ENCODE measurements at regions not wholly inside any gene's neighbourhood (a gene's known extent, or its start where the extent isn't known, plus 50 kb on each side); places are given as distances from the start of the nearest gene placed in this dataset.
"Not testable (repeated sequence)": the region's sequence is repeated elsewhere in the genome, so short reads cannot be mapped to it uniquely, and the experiment has no call there.

- H3K4me3 ChIP-seq (ENCODE audit: low read depth, low read length), result no peak overlapping the region
- TF ChIP-seq CTCF (IDR thresholded peaks at IDR 0.05; ENCODE audit: low read depth, low read length) (no peak), POLR2A (IDR thresholded peaks at IDR 0.05; ENCODE audit: extremely low read depth, insufficient read length) (no peak), MYC (IDR thresholded peaks at IDR 0.05; ENCODE audit: low read depth, low read length) (no peak)
- DNase-seq (ENCODE audit: low read depth), result no peak
Observed at GRCh38 chr2:153420394-153420793, 58.2 kb downstream of the RPRM start.

GRCh38 chr2:153417077-153417476 is 61.5 kb downstream of the RPRM start:
- TF ChIP-seq MYC (IDR thresholded peaks at IDR 0.05; ENCODE audit: low read depth, low read length), result no peak

GRCh38 chr2:153416071-153416470 is 62.5 kb downstream of the RPRM start:
- TF ChIP-seq MAX (IDR thresholded peaks at IDR 0.05; ENCODE audit: low read depth, low read length), result no peak
- H3K4me3 ChIP-seq (ENCODE audit: low read depth, low read length), result no peak overlapping the region
- DNase-seq (ENCODE audit: low read depth), result no peak

More at GRCh38 chr2:153417077-153417476, 61.5 kb downstream of the RPRM start:
- DNase-seq (ENCODE audit: low read depth), result no peak
- H3K4me3 ChIP-seq (ENCODE audit: low read depth, low read length), result no peak overlapping the region

- no peak for TF ChIP-seq MYC (IDR thresholded peaks at IDR 0.05; ENCODE audit: low read depth, low read length)
- no peak for TF ChIP-seq MAX (IDR thresholded peaks at IDR 0.05; ENCODE audit: low read depth, low read length)
- no peak for TF ChIP-seq POLR2A (IDR thresholded peaks at IDR 0.05; ENCODE audit: extremely low read depth, insufficient read length)
- TF ChIP-seq CTCF (IDR thresholded peaks at IDR 0.05; ENCODE audit: low read depth, low read length), result no peak
- DNase-seq (ENCODE audit: low read depth), result no peak
- no peak overlapping the region for H3K4me3 ChIP-seq (ENCODE audit: low read depth, low read length)
Observed at GRCh38 chr2:153408710-153409385, 69.7 kb downstream of the RPRM start.

- no peak overlapping the region for H3K4me3 ChIP-seq (ENCODE audit: low read depth, low read length)
- TF ChIP-seq MAX (IDR thresholded peaks at IDR 0.05; ENCODE audit: low read depth, low read length) (no peak), POLR2A (IDR thresholded peaks at IDR 0.05; ENCODE audit: extremely low read depth, insufficient read length) (no peak), CTCF (IDR thresholded peaks at IDR 0.05; ENCODE audit: low read depth, low read length) (no peak), MYC (IDR thresholded peaks at IDR 0.05; ENCODE audit: low read depth, low read length) (no peak)
- DNase-seq (ENCODE audit: low read depth), result no peak
Observed at GRCh38 chr2:153405196-153405595, 73.4 kb downstream of the RPRM start.

GRCh38 chr2:153404792-153405191 is 73.8 kb downstream of the RPRM start:
- TF ChIP-seq MYC (IDR thresholded peaks at IDR 0.05; ENCODE audit: low read depth, low read length) (no peak), CTCF (IDR thresholded peaks at IDR 0.05; ENCODE audit: low read depth, low read length) (no peak), MAX (IDR thresholded peaks at IDR 0.05; ENCODE audit: low read depth, low read length) (no peak), POLR2A (IDR thresholded peaks at IDR 0.05; ENCODE audit: extremely low read depth, insufficient read length) (no peak)
- no peak for DNase-seq (ENCODE audit: low read depth)
- H3K4me3 ChIP-seq (ENCODE audit: low read depth, low read length), result no peak overlapping the region

- TF ChIP-seq MAX (IDR thresholded peaks at IDR 0.05; ENCODE audit: low read depth, low read length) (no peak), POLR2A (IDR thresholded peaks at IDR 0.05; ENCODE audit: extremely low read depth, insufficient read length) (no peak), MYC (IDR thresholded peaks at IDR 0.05; ENCODE audit: low read depth, low read length) (no peak), CTCF (IDR thresholded peaks at IDR 0.05; ENCODE audit: low read depth, low read length) (no peak)
- no peak for DNase-seq (ENCODE audit: low read depth)
- no peak overlapping the region for H3K4me3 ChIP-seq (ENCODE audit: low read depth, low read length)
Observed at GRCh38 chr2:153403940-153404339, 74.6 kb downstream of the RPRM start.

GRCh38 chr2:153403352-153403751 is 75.2 kb downstream of the RPRM start:
- not testable (repeated sequence) for H3K4me3 ChIP-seq (ENCODE audit: low read depth, low read length)

More at GRCh38 chr2:153403352-153403751, 75.2 kb downstream of the RPRM start:
- not testable (repeated sequence) for DNase-seq (ENCODE audit: low read depth)

All from NB4 (cell line).